ENCODE measurements at regions not wholly inside any gene's neighbourhood (a gene's known extent, or its start where the extent isn't known, plus 50 kb on each side); places are given as distances from the start of the nearest gene placed in this dataset.

DNA sequence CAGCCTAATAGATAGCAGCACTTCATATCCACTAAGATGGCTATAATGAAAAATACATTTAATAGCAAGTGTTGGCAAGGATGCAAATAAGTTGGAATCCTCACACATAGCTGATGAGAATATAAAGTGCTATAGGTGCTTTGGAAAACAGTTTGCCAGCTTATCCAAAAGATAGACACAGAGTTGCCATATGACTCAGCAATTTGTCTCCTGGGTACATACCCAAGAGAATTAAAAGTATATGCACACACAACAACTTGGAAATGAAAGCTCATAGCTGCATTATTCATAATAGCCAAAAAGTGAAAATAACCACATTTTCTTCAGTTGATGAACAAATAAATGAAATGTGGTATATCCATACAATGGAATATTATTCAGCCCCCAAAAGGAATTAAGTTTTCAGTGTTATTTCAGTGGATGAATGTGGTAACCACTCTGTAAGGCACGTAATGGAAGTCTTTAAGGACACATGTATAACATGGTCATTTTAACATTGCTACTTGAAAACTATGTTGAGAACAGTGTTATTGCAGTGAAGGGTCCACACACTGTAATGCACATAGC, 320.9 kb upstream of the ADGRL3 start:
- TF ChIP-seq, protein P1, sequence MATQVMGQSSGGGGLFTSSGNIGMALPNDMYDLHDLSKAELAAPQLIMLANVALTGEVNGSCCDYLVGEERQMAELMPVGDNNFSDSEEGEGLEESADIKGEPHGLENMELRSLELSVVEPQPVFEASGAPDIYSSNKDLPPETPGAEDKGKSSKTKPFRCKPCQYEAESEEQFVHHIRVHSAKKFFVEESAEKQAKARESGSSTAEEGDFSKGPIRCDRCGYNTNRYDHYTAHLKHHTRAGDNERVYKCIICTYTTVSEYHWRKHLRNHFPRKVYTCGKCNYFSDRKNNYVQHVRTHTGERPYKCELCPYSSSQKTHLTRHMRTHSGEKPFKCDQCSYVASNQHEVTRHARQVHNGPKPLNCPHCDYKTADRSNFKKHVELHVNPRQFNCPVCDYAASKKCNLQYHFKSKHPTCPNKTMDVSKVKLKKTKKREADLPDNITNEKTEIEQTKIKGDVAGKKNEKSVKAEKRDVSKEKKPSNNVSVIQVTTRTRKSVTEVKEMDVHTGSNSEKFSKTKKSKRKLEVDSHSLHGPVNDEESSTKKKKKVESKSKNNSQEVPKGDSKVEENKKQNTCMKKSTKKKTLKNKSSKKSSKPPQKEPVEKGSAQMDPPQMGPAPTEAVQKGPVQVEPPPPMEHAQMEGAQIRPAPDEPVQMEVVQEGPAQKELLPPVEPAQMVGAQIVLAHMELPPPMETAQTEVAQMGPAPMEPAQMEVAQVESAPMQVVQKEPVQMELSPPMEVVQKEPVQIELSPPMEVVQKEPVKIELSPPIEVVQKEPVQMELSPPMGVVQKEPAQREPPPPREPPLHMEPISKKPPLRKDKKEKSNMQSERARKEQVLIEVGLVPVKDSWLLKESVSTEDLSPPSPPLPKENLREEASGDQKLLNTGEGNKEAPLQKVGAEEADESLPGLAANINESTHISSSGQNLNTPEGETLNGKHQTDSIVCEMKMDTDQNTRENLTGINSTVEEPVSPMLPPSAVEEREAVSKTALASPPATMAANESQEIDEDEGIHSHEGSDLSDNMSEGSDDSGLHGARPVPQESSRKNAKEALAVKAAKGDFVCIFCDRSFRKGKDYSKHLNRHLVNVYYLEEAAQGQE (IDR thresholded peaks at IDR 0.05; ENCODE audit: low read depth), result no peak
- no peak for TF ChIP-seq FOXM1 (IDR thresholded peaks at IDR 0.05; ENCODE audit: borderline replicate concordance, low read depth)
- no peak for TF ChIP-seq CREB1 (IDR thresholded peaks at IDR 0.05; ENCODE audit: low read depth)
- TF ChIP-seq EP300 (IDR thresholded peaks at IDR 0.05; ENCODE audit: borderline replicate concordance), result no peak
- no peak for TF ChIP-seq TCF12 (IDR thresholded peaks at IDR 0.05; ENCODE audit: low read depth)
- TF ChIP-seq NFIC (IDR thresholded peaks at IDR 0.05), result no peak
- no peak for TF ChIP-seq YY1 (IDR thresholded peaks at IDR 0.05; ENCODE audit: low read depth)
- no peak for TF ChIP-seq RAD21 (IDR thresholded peaks at IDR 0.05; ENCODE audit: low read depth)
- no peak for TF ChIP-seq ZBTB7A (IDR thresholded peaks at IDR 0.05; ENCODE audit: low read depth)
- TF ChIP-seq, protein P2, sequence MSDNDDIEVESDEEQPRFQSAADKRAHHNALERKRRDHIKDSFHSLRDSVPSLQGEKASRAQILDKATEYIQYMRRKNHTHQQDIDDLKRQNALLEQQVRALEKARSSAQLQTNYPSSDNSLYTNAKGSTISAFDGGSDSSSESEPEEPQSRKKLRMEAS (IDR thresholded peaks at IDR 0.05), result no peak
- TF ChIP-seq, protein P3, sequence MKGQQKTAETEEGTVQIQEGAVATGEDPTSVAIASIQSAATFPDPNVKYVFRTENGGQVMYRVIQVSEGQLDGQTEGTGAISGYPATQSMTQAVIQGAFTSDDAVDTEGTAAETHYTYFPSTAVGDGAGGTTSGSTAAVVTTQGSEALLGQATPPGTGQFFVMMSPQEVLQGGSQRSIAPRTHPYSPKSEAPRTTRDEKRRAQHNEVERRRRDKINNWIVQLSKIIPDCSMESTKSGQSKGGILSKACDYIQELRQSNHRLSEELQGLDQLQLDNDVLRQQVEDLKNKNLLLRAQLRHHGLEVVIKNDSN (IDR thresholded peaks at IDR 0.05), result no peak
- no peak for TF ChIP-seq CEBPB (IDR thresholded peaks at IDR 0.05)

DNA sequence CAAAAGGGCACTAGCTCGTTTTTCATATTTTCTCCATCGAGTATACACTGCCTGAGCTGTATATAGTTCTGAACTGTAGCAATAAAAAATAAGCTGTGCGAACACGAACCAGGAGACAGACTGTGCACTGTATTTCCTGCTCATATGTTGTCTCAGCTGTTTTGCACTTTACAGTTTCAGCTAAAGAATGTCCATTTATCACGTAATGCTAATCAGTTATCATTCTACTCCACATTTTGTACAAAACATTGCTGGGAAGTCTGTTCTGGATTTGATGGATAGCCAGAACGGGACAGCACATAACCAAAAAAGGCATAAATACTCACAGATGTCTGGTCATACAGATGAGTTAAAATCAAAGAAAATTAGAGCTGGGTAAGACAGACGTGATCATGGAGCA, 315.5 kb upstream of the ADGRL3 start:
- TF ChIP-seq CEBPB (IDR thresholded peaks at IDR 0.05), result no peak
- no peak for TF ChIP-seq RAD21 (IDR thresholded peaks at IDR 0.05; ENCODE audit: low read depth)
- no peak for TF ChIP-seq TCF12 (IDR thresholded peaks at IDR 0.05; ENCODE audit: low read depth)
- TF ChIP-seq CREB1 (IDR thresholded peaks at IDR 0.05; ENCODE audit: low read depth), result no peak
- TF ChIP-seq, protein P2 (IDR thresholded peaks at IDR 0.05), result no peak
- TF ChIP-seq FOXM1 (IDR thresholded peaks at IDR 0.05; ENCODE audit: borderline replicate concordance, low read depth), result no peak
- TF ChIP-seq TAF1 (IDR thresholded peaks at IDR 0.05; ENCODE audit: low read depth), result no peak
- TF ChIP-seq NFIC (IDR thresholded peaks at IDR 0.05), result no peak
- TF ChIP-seq ZBTB7A (IDR thresholded peaks at IDR 0.05; ENCODE audit: low read depth), result no peak
- TF ChIP-seq YY1 (IDR thresholded peaks at IDR 0.05; ENCODE audit: low read depth), result no peak
- TF ChIP-seq, protein P1 (IDR thresholded peaks at IDR 0.05; ENCODE audit: low read depth), result no peak
- TF ChIP-seq, protein P3 (IDR thresholded peaks at IDR 0.05), result no peak
- no peak for TF ChIP-seq EGR1 (IDR thresholded peaks at IDR 0.05)
- no peak for TF ChIP-seq TEAD4 (IDR thresholded peaks at IDR 0.05)
- no peak for TF ChIP-seq EP300 (IDR thresholded peaks at IDR 0.05; ENCODE audit: borderline replicate concordance)

DNA sequence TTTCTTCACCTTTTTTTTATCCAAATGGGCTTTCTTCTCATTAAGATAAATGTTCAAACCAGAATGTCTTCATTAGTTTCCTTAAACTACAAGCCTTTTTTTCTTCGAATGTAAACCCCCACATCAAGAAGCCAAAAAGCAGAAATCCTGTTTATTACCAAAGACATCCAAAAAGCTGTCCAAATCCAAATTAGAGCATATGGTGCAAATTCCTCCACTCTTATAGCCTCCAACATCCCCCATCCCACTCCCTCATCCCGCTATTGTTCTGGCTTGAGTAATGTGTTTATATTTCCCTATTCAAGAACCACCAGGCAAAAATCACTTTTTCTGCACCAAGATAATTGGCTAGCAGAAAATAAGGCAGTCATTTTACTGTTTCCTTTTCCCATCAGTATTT, 315.1 kb upstream of the ADGRL3 start:
- TF ChIP-seq, protein P3 (IDR thresholded peaks at IDR 0.05), result no peak

DNA sequence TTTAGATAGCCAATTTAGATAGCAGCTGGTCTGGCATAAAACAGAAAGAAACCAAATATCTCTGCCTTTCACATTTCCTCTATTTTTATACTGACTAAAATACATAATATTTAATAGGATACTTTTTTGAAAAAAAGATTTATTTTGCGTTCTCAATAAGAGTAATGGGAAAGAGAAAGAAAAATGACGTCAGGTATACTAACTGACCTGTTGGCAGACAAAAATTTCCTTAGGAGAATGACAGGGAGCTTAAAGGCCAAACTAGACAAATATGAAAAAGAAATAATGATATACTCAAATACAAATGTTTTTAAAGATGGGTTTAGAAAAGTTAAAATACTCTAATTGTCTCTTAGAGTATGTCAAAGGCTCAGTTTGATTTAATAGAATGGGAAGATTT, 309.4 kb upstream of the ADGRL3 start:
- TF ChIP-seq, protein P2 (IDR thresholded peaks at IDR 0.05), result no peak
- no peak for TF ChIP-seq EP300 (IDR thresholded peaks at IDR 0.05; ENCODE audit: borderline replicate concordance)
- no peak for TF ChIP-seq FOXM1 (IDR thresholded peaks at IDR 0.05; ENCODE audit: borderline replicate concordance, low read depth)
- TF ChIP-seq TEAD4 (IDR thresholded peaks at IDR 0.05), result no peak
- TF ChIP-seq EGR1 (IDR thresholded peaks at IDR 0.05), result no peak
- TF ChIP-seq, protein P1 (IDR thresholded peaks at IDR 0.05; ENCODE audit: low read depth), result no peak
- TF ChIP-seq TCF12 (IDR thresholded peaks at IDR 0.05; ENCODE audit: low read depth), result no peak
- TF ChIP-seq CREB1 (IDR thresholded peaks at IDR 0.05; ENCODE audit: low read depth), result no peak
- TF ChIP-seq CEBPB (IDR thresholded peaks at IDR 0.05), result no peak
- no peak for TF ChIP-seq ZBTB7A (IDR thresholded peaks at IDR 0.05; ENCODE audit: low read depth)
- TF ChIP-seq YY1 (IDR thresholded peaks at IDR 0.05; ENCODE audit: low read depth), result no peak

Data from Ishikawa (cell line).